PC-9 (cell line): ENCODE measurements at regions not wholly inside any gene's neighbourhood (a gene's known extent, or its start where the extent isn't known, plus 50 kb on each side); places are given as distances from the start of the nearest gene placed in this dataset.

Experiments used
- BruUV-seq: library from RNA; stranded (reverse); fragments of 400-500 nt; replicated peaks from 2 replicates; lab custom pipeline; 2021; lab: Mats Ljungman, UMichigan
- CTCF ChIA-PET: fragments of 300-600 bp; sonication (Branson Sonifier 250); formaldehyde crosslinking; loops from one replicate; lab custom pipeline; 2022; ENCODE audit warnings: antibody characterized with exemption; lab: Charles Lee
- POLR2A ChIA-PET: fragments of 300-600 bp; sonication (Branson Sonifier 250); formaldehyde crosslinking; loops from one replicate; lab custom pipeline; 2022; ENCODE audit warnings: antibody characterized with exemption; ENCODE audit not compliant: unreplicated experiment; lab: Charles Lee
- DNase-seq, 2 experiments: peaks; one replicate each; pipeline versions ENCODE4 v3.0.0 to v3.0.0-alpha.2; 2015 to 2022; ENCODE audit warnings: mixed read lengths in 1 of 2
- H2AFZ ChIP-seq: fragments of 200-600 bp; sonication (generic); 2 replicates; pipeline ENCODE4 v1.8.1; 2017; ENCODE audit warnings: antibody characterized with exemption
- H3F3A ChIP-seq: fragments of 200-600 bp; sonication (generic); 2 replicates; pipeline ENCODE4 v1.8.1; 2017; ENCODE audit warnings: antibody characterized with exemption, mild to moderate bottlenecking, low read depth; ENCODE audit not compliant: insufficient read depth
- H3K27ac ChIP-seq: fragments of 200-600 bp; sonication (generic); 2 replicates; pipeline ENCODE4 v1.6.1; 2016; ENCODE audit warnings: mixed run types
- H3K27me3 ChIP-seq: fragments of 200-600 bp; sonication (generic); 2 replicates; pipeline ENCODE4 v1.6.1; 2016; ENCODE audit warnings: low read depth, mixed run types; ENCODE audit not compliant: insufficient read depth
- H3K36me3 ChIP-seq: fragments of 200-600 bp; sonication (generic); 2 replicates; pipeline ENCODE4 v1.6.1; 2016; ENCODE audit warnings: low read depth, mixed run types
- H3K4me1 ChIP-seq: fragments of 200-600 bp; sonication (generic); replicated peaks from 2 replicates; pipeline ENCODE4 v1.6.1; 2016; ENCODE audit warnings: mixed run types; ENCODE audit not compliant: insufficient read depth
- H3K4me2 ChIP-seq: fragments of 200-600 bp; sonication (generic); 2 replicates; pipeline ENCODE4 v1.6.1; 2017; ENCODE audit warnings: mixed run types
- H3K4me3 ChIP-seq: fragments of 200-600 bp; sonication (generic); 2 replicates; pipeline ENCODE4 v1.6.1; 2016; ENCODE audit warnings: mixed run types
- H3K79me2 ChIP-seq: fragments of 200-600 bp; sonication (generic); 2 replicates; pipeline ENCODE4 v1.6.1; 2017; ENCODE audit warnings: low read depth, mixed run types
- H3K9me2 ChIP-seq: fragments of 200-600 bp; sonication (generic); 2 replicates; pipeline ENCODE4 v1.8.1; 2017; ENCODE audit warnings: mild to moderate bottlenecking; ENCODE audit not compliant: insufficient read depth
- H3K9me3 ChIP-seq: fragments of 200-600 bp; sonication (generic); 2 replicates; pipeline ENCODE4 v1.8.1; 2016; ENCODE audit warnings: low read depth; ENCODE audit not compliant: insufficient read depth
- H4K20me1 ChIP-seq: fragments of 200-600 bp; sonication (generic); 2 replicates; pipeline ENCODE4 v1.8.1; 2017; ENCODE audit not compliant: insufficient read depth
- CTCF ChIP-seq: fragments of 200-600 bp; sonication (generic); conservative IDR thresholded peaks from 2 replicates; pipeline ENCODE4 v1.6.1; 2017; ENCODE audit warnings: mixed run types, antibody characterized with exemption, mild to moderate bottlenecking, moderate library complexity
- EZH2 ChIP-seq: fragments of 200-600 bp; sonication (generic); IDR thresholded peaks from 2 replicates; pipeline ENCODE4 v1.8.0; 2017; ENCODE audit warnings: antibody characterized with exemption, low read depth
- intact Hi-C: fragments of 100-400 bp; cut with micrococcal nuclease; formaldehyde crosslinking; loops from one replicate; pipeline ENCODE4 v1.10.0; 2022; ENCODE audit not compliant: unreplicated experiment

DNA sequence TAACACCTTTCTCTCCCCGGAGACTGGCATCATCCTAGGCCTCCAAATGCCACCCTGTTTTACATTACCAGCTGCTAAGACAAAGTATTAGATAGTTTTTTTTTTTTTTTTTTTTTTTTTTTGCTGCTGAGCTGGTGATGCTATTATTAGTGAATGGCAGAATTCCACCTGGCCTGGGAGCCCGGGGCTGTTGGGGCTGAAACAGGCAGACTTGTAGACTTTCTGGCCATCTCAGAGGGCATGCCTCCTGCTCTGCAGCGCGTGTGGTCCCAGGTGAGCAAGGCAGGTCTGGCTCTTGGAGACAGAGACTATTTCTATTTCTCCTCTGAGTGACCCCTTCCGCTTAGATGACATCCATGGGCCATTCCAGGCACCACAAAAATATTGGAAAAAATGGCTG lies 104.2 kb downstream of the EMX2 start:
- Histone ChIP-seq H3K79me2 (no peaks in the 10 kb centered on the region), H3K9me2 (no peaks in the 10 kb centered on the region), H3K27ac (no peak overlapping the region), H2AFZ (no peak overlapping the region), H3K4me3 (no peak overlapping the region), H3K9me3 (no peaks in the 10 kb centered on the region), H3F3A (no peaks in the 10 kb centered on the region), H3K4me1 (no peaks in the 10 kb centered on the region), H3K27me3 (no peaks in the 10 kb centered on the region), H3K4me2 (no peak overlapping the region), H3K36me3 (no peaks in the 10 kb centered on the region), H4K20me1 (no peaks in the 10 kb centered on the region)
- TF ChIP-seq EZH2, result no peak
- TF ChIP-seq CTCF, result no peak
- intact Hi-C loops, result no loop called here
- DNase-seq, result no peak
- ChIA-PET CTCF (no interaction called here), POLR2A (no interaction called here)
- BruUV-seq, result no TSS peak

DNA sequence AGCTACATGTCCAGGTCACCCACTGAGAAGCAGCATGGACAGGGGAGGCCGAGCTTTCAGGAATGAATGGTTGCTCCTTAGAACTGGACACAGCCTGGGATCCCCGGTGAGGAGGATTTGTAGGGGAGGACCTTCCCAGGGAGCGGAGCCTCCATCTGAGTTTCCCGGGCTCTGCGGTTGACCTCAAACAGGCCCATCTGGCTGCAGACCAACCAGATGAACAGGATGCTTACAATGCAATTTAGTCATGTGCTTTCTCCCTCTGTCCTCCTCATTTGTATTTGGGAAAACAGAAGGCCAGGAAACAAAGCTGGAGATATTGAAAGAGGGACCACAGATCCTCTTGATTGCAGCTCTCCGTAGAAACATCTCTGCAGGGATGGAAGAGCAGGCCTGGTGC lies 104.8 kb downstream of the EMX2 start:
- Histone ChIP-seq H3F3A (no peaks in the 10 kb centered on the region), H3K4me3 (no peak overlapping the region), H3K79me2 (no peaks in the 10 kb centered on the region), H3K4me2 (no peak overlapping the region), H4K20me1 (no peaks in the 10 kb centered on the region), H3K27ac (no peak overlapping the region), H2AFZ (no peak overlapping the region), H3K27me3 (no peaks in the 10 kb centered on the region), H3K4me1 (peaks cover 5% of the 10 kb centered on the region), H3K9me3 (no peaks in the 10 kb centered on the region), H3K36me3 (no peaks in the 10 kb centered on the region), H3K9me2 (no peaks in the 10 kb centered on the region)
- DNase-seq, result no peak
- CTCF ChIA-PET, result no interaction called here
- TF ChIP-seq CTCF (no peak), EZH2 (no peak)
- POLR2A ChIA-PET, result no interaction called here
- intact Hi-C loops, result no loop called here
- BruUV-seq, result no TSS peak

DNA sequence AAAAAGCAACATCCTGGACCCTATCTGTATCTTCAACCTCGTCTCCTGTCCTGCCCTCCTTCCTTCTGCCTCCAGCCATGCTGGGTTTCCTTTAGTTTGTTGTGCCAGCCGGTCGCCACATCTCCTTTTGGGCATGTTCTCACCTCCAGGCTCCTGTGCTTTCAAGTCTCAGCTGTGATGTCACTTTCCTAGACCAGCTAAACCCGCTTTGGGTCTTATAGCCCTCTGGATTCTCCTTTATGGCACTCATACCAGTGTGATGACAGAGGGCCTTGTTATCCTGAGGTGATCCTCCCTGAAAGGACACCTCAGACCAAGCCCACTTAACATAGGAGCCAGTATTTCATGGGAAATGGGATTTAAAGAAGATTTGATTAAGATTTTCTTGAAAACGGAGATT lies 108.6 kb downstream of the EMX2 start:
- no peaks in the 10 kb centered on the region for H3K27me3 ChIP-seq
- no TSS peak for BruUV-seq
- H3K9me3 ChIP-seq, result no peaks in the 10 kb centered on the region
- ChIA-PET CTCF (no interaction called here), POLR2A (no interaction called here)
- no peak for TF ChIP-seq CTCF
- no peak for TF ChIP-seq EZH2
- no peak overlapping the region for H3K4me3 ChIP-seq
- H4K20me1 ChIP-seq, result no peaks in the 10 kb centered on the region
- no peak overlapping the region for H3K4me2 ChIP-seq
- DNase-seq, result no peak
- intact Hi-C loops, result no loop called here
- H2AFZ ChIP-seq, result no peak overlapping the region
- no peak overlapping the region for H3K27ac ChIP-seq
- no peaks in the 10 kb centered on the region for H3F3A ChIP-seq
- H3K4me1 ChIP-seq, result peaks cover 21% of the 10 kb centered on the region
- H3K36me3 ChIP-seq, result no peaks in the 10 kb centered on the region
- H3K79me2 ChIP-seq, result no peaks in the 10 kb centered on the region
- no peaks in the 10 kb centered on the region for H3K9me2 ChIP-seq
